ENCODE measurements at regions not wholly inside any gene's neighbourhood (a gene's known extent, or its start where the extent isn't known, plus 50 kb on each side); places are given as distances from the start of the nearest gene placed in this dataset.
"Not testable (repeated sequence)": the region's sequence is repeated elsewhere in the genome, so short reads cannot be mapped to it uniquely, and the experiment has no call there.

GRCh38 chr11:87539596-87539995 lies 501.9 kb downstream of the TMEM135 start:
- Mint-ChIP-seq H3K27me3 (no peaks in the 10 kb centered on the region), H3K27ac (no peak overlapping the region), H3K4me3 (no peak overlapping the region), H3K36me3 (no peaks in the 10 kb centered on the region), H3K4me1 (no peaks in the 10 kb centered on the region), H3K9me3 (peaks cover 0 to 13% (median 5%) of the 10 kb centered on the region in 7 donors)
- no peaks in the 10 kb centered on the region for H3K4me1 ChIP-seq (ENCODE audit: control insufficient read depth, insufficient read depth, low read length, poor library complexity, severe bottlenecking)
- no peak for DNase-seq
- H3K4me3 ChIP-seq (ENCODE audit: low read depth, low read length) = no peak overlapping the region
- H3K36me3 ChIP-seq (ENCODE audit: control insufficient read depth, insufficient read depth, low read length) = no peaks in the 10 kb centered on the region
- no peak overlapping the region for H3K27ac ChIP-seq (ENCODE audit: insufficient read depth, low read length, poor library complexity, severe bottlenecking)
- peaks cover 0 to 5% of the 10 kb centered on the region in 2 experiments for H3K9me3 ChIP-seq (ENCODE audit: control insufficient read depth in 2 of 2, low read length in 2 of 2)
- H3K27me3 ChIP-seq (ENCODE audit: control insufficient read depth, insufficient read depth, low read length) = no peaks in the 10 kb centered on the region
- ATAC-seq (ENCODE audit: low read depth in 2 of 2) = no peak

GRCh38 chr11:87536565-87536964 lies 498.8 kb downstream of the TMEM135 start:
- H3K27ac Mint-ChIP-seq = no peak overlapping the region
- H3K4me3 Mint-ChIP-seq = no peak overlapping the region
- H3K9me3 Mint-ChIP-seq = peaks cover 0 to 3% (median 1%) of the 10 kb centered on the region in 7 donors
- Histone ChIP-seq H3K4me3 (ENCODE audit: low read depth, low read length) (no peak overlapping the region), H3K27ac (ENCODE audit: insufficient read depth, low read length, poor library complexity, severe bottlenecking) (no peak overlapping the region), H3K36me3 (ENCODE audit: control insufficient read depth, insufficient read depth, low read length) (no peaks in the 10 kb centered on the region), H3K9me3 (ENCODE audit: control insufficient read depth in 2 of 2, low read length in 2 of 2) (no peaks in the 10 kb centered on the region), H3K27me3 (ENCODE audit: control insufficient read depth, insufficient read depth, low read length) (no peaks in the 10 kb centered on the region), H3K4me1 (ENCODE audit: control insufficient read depth, insufficient read depth, low read length, poor library complexity, severe bottlenecking) (no peaks in the 10 kb centered on the region)
- no peaks in the 10 kb centered on the region for H3K36me3 Mint-ChIP-seq
- DNase-seq = no peak
- no peaks in the 10 kb centered on the region for H3K27me3 Mint-ChIP-seq
- no peak for ATAC-seq (ENCODE audit: low read depth in 2 of 2)
- H3K4me1 Mint-ChIP-seq = no peaks in the 10 kb centered on the region

GRCh38 chr11:87536016-87536415 lies 498.3 kb downstream of the TMEM135 start:
- no peaks in the 10 kb centered on the region for H3K36me3 Mint-ChIP-seq
- no peak for DNase-seq
- peaks cover 0 to 3% (median 1%) of the 10 kb centered on the region in 7 donors for H3K9me3 Mint-ChIP-seq
- no peaks in the 10 kb centered on the region for H3K27me3 ChIP-seq (ENCODE audit: control insufficient read depth, insufficient read depth, low read length)
- H3K4me3 Mint-ChIP-seq = no peak overlapping the region
- no peaks in the 10 kb centered on the region for H3K4me1 ChIP-seq (ENCODE audit: control insufficient read depth, insufficient read depth, low read length, poor library complexity, severe bottlenecking)
- no peak overlapping the region for H3K27ac Mint-ChIP-seq
- no peaks in the 10 kb centered on the region for H3K4me1 Mint-ChIP-seq
- no peaks in the 10 kb centered on the region for H3K36me3 ChIP-seq (ENCODE audit: control insufficient read depth, insufficient read depth, low read length)
- H3K27me3 Mint-ChIP-seq = no peaks in the 10 kb centered on the region
- no peak overlapping the region for H3K27ac ChIP-seq (ENCODE audit: insufficient read depth, low read length, poor library complexity, severe bottlenecking)
- H3K4me3 ChIP-seq (ENCODE audit: low read depth, low read length) = no peak overlapping the region
- no peak for ATAC-seq (ENCODE audit: low read depth in 2 of 2)
- H3K9me3 ChIP-seq (ENCODE audit: control insufficient read depth in 2 of 2, low read length in 2 of 2) = no peaks in the 10 kb centered on the region

GRCh38 chr11:87535513-87535912 lies 497.8 kb downstream of the TMEM135 start:
- Mint-ChIP-seq H3K36me3 (no peaks in the 10 kb centered on the region), H3K4me3 (no peak overlapping the region), H3K4me1 (no peaks in the 10 kb centered on the region), H3K27me3 (no peaks in the 10 kb centered on the region), H3K9me3 (peaks cover 0 to 3% (median 1%) of the 10 kb centered on the region in 7 donors), H3K27ac (no peak overlapping the region)
- ATAC-seq (ENCODE audit: low read depth in 2 of 2) (no peak), DNase-seq (no peak)
- Histone ChIP-seq H3K27me3 (ENCODE audit: control insufficient read depth, insufficient read depth, low read length) (no peaks in the 10 kb centered on the region), H3K4me3 (ENCODE audit: low read depth, low read length) (no peak overlapping the region), H3K9me3 (ENCODE audit: control insufficient read depth in 2 of 2, low read length in 2 of 2) (no peaks in the 10 kb centered on the region), H3K4me1 (ENCODE audit: control insufficient read depth, insufficient read depth, low read length, poor library complexity, severe bottlenecking) (no peaks in the 10 kb centered on the region), H3K27ac (ENCODE audit: insufficient read depth, low read length, poor library complexity, severe bottlenecking) (no peak overlapping the region), H3K36me3 (ENCODE audit: control insufficient read depth, insufficient read depth, low read length) (no peaks in the 10 kb centered on the region)

- not testable (repeated sequence) for H3K9me3 Mint-ChIP-seq; H3K27ac Mint-ChIP-seq; H3K4me3 ChIP-seq (ENCODE audit: low read depth, low read length); H3K9me3 ChIP-seq (ENCODE audit: control insufficient read depth in 2 of 2, low read length in 2 of 2); H3K4me1 Mint-ChIP-seq; H3K27me3 Mint-ChIP-seq; H3K4me1 ChIP-seq (ENCODE audit: control insufficient read depth, insufficient read depth, low read length, poor library complexity, severe bottlenecking); ATAC-seq (ENCODE audit: low read depth in 2 of 2); H3K27me3 ChIP-seq (ENCODE audit: control insufficient read depth, insufficient read depth, low read length); H3K27ac ChIP-seq (ENCODE audit: insufficient read depth, low read length, poor library complexity, severe bottlenecking); H3K36me3 Mint-ChIP-seq; DNase-seq; H3K4me3 Mint-ChIP-seq; H3K36me3 ChIP-seq (ENCODE audit: control insufficient read depth, insufficient read depth, low read length)
These were observed 494.1 kb downstream of the TMEM135 start for GRCh38 chr11:87531835-87532234.

- no peak overlapping the region for H3K27ac Mint-ChIP-seq
- DNase-seq (no peak), ATAC-seq (ENCODE audit: low read depth in 2 of 2) (no peak)
- Histone ChIP-seq H3K36me3 (ENCODE audit: control insufficient read depth, insufficient read depth, low read length) (no peaks in the 10 kb centered on the region), H3K4me3 (ENCODE audit: low read depth, low read length) (no peak overlapping the region), H3K27ac (ENCODE audit: insufficient read depth, low read length, poor library complexity, severe bottlenecking) (no peak overlapping the region), H3K27me3 (ENCODE audit: control insufficient read depth, insufficient read depth, low read length) (no peaks in the 10 kb centered on the region), H3K4me1 (ENCODE audit: control insufficient read depth, insufficient read depth, low read length, poor library complexity, severe bottlenecking) (no peaks in the 10 kb centered on the region), H3K9me3 (ENCODE audit: control insufficient read depth in 2 of 2, low read length in 2 of 2) (no peaks in the 10 kb centered on the region)
- H3K9me3 Mint-ChIP-seq = peaks cover 0 to 6% (median 1%) of the 10 kb centered on the region in 7 donors
- no peaks in the 10 kb centered on the region for H3K36me3 Mint-ChIP-seq
- H3K4me1 Mint-ChIP-seq = no peaks in the 10 kb centered on the region
- no peaks in the 10 kb centered on the region for H3K27me3 Mint-ChIP-seq
- H3K4me3 Mint-ChIP-seq = no peak overlapping the region
These were observed 491.8 kb downstream of the TMEM135 start for GRCh38 chr11:87529486-87529885.

- no peak for ATAC-seq (ENCODE audit: low read depth in 2 of 2)
- Histone ChIP-seq H3K36me3 (ENCODE audit: control insufficient read depth, insufficient read depth, low read length) (no peaks in the 10 kb centered on the region), H3K27me3 (ENCODE audit: control insufficient read depth, insufficient read depth, low read length) (no peaks in the 10 kb centered on the region), H3K27ac (ENCODE audit: insufficient read depth, low read length, poor library complexity, severe bottlenecking) (no peak overlapping the region), H3K4me3 (ENCODE audit: low read depth, low read length) (no peak overlapping the region), H3K4me1 (ENCODE audit: control insufficient read depth, insufficient read depth, low read length, poor library complexity, severe bottlenecking) (no peaks in the 10 kb centered on the region), H3K9me3 (ENCODE audit: control insufficient read depth in 2 of 2, low read length in 2 of 2) (no peaks in the 10 kb centered on the region)
- Mint-ChIP-seq H3K36me3 (no peaks in the 10 kb centered on the region), H3K27me3 (peaks cover 1% of the 10 kb centered on the region), H3K4me1 (no peaks in the 10 kb centered on the region), H3K4me3 (no peak overlapping the region), H3K27ac (no peak overlapping the region), H3K9me3 (peaks cover 0 to 6% (median 2%) of the 10 kb centered on the region in 7 donors)
- no peak for DNase-seq
These were observed 491.0 kb downstream of the TMEM135 start for GRCh38 chr11:87528752-87529151.

GRCh38 chr11:87523276-87523675 lies 485.5 kb downstream of the TMEM135 start:
- Mint-ChIP-seq H3K27ac (no peak overlapping the region), H3K27me3 (peaks cover 5% of the 10 kb centered on the region), H3K4me1 (no peaks in the 10 kb centered on the region), H3K4me3 (no peak overlapping the region), H3K36me3 (no peaks in the 10 kb centered on the region), H3K9me3 (peaks cover 0 to 6% (median 2%) of the 10 kb centered on the region in 7 donors)
- no peaks in the 10 kb centered on the region for H3K9me3 ChIP-seq (ENCODE audit: control insufficient read depth in 2 of 2, low read length in 2 of 2)
- no peaks in the 10 kb centered on the region for H3K27me3 ChIP-seq (ENCODE audit: control insufficient read depth, insufficient read depth, low read length)
- ATAC-seq (ENCODE audit: low read depth in 2 of 2) (no peak), DNase-seq (no peak)
- H3K27ac ChIP-seq (ENCODE audit: insufficient read depth, low read length, poor library complexity, severe bottlenecking) = no peak overlapping the region
- no peaks in the 10 kb centered on the region for H3K36me3 ChIP-seq (ENCODE audit: control insufficient read depth, insufficient read depth, low read length)
- H3K4me3 ChIP-seq (ENCODE audit: low read depth, low read length) = no peak overlapping the region
- no peaks in the 10 kb centered on the region for H3K4me1 ChIP-seq (ENCODE audit: control insufficient read depth, insufficient read depth, low read length, poor library complexity, severe bottlenecking)

All from CD4-positive, CD25-positive, alpha-beta regulatory T cell (primary cell).